SK-N-SH (cell line): ENCODE measurements at regions not wholly inside any gene's neighbourhood (a gene's known extent, or its start where the extent isn't known, plus 50 kb on each side); places are given as distances from the start of the nearest gene placed in this dataset.

Experiments used
- CHD2 ChIP-seq: fragments of 150-350 bp; IDR thresholded peaks from 2 replicates; pipeline ENCODE4 v1.6.1; 2018; ENCODE audit warnings: low read length; ENCODE audit not compliant: partially characterized antibody
- CTCF ChIP-seq: fragments of 200-600 bp; sonication (generic); IDR thresholded peaks from 2 replicates; pipeline ENCODE4 v1.6.1; 2017; ENCODE audit warnings: antibody characterized with exemption, mild to moderate bottlenecking, moderate library complexity
- EP300 ChIP-seq, 2 experiments: IDR thresholded peaks; 2 replicates each; pipeline versions ENCODE4 v1.4.0 to v1.6.1; 2012; ENCODE audit warnings: borderline replicate concordance in 1 of 2, low read depth in 1 of 2, low read length in 1 of 2
- FOXJ3 ChIP-seq: sonication (generic); formaldehyde crosslinking; IDR thresholded peaks from 2 replicates; pipeline ENCODE4 v1.5.1; 2020; ENCODE audit warnings: mild to moderate bottlenecking, missing genetic modification reagents
- GABPA ChIP-seq: IDR thresholded peaks from 2 replicates; pipeline ENCODE4 v1.4.0; 2012; ENCODE audit warnings: low read depth, mild to moderate bottlenecking
- NRF1 ChIP-seq: IDR thresholded peaks from 2 replicates; pipeline ENCODE4 v1.6.1; 2012; ENCODE audit warnings: low read depth, mild to moderate bottlenecking, low read length
- POLR2AphosphoS5 ChIP-seq: IDR thresholded peaks from 2 replicates; pipeline ENCODE4 v1.6.1; 2012; ENCODE audit warnings: low read depth, low read length
- REST ChIP-seq: IDR thresholded peaks from 2 replicates; pipeline ENCODE4 v1.6.1; 2012; ENCODE audit warnings: mild to moderate bottlenecking, low read depth, low read length, moderate library complexity
- SIN3A ChIP-seq: IDR thresholded peaks from 2 replicates; pipeline ENCODE4 v1.6.1; 2012; ENCODE audit warnings: low read depth, mild to moderate bottlenecking, low read length, moderate library complexity, borderline replicate concordance
- TAF1 ChIP-seq: IDR thresholded peaks from 2 replicates; pipeline ENCODE4 v1.6.1; 2012; ENCODE audit warnings: low read depth, mild to moderate bottlenecking, low read length, moderate library complexity, borderline replicate concordance
- TCF12 ChIP-seq: IDR thresholded peaks from 2 replicates; pipeline ENCODE4 v1.4.0; 2012

- TF ChIP-seq SIN3A (no peak), TAF1 (no peak), TCF12 (no peak), GABPA (no peak), CTCF (no peak), FOXJ3 (CRISPR knock-in tag) (no peak), CHD2 (no peak), NRF1 (no peak), REST (no peak), EP300 (IDR thresholded peaks at IDR 0.05; ENCODE audit: borderline replicate concordance in 1 of 2, low read depth in 1 of 2, low read length in 1 of 2) (no peak), POLR2AphosphoS5 (no peak)
Measured at GRCh38 chr3:40672861-40673260, 148.1 kb downstream of the ZNF621 start.
